GM12875 (cell line): ENCODE measurements at regions not wholly inside any gene's neighbourhood (a gene's known extent, or its start where the extent isn't known, plus 50 kb on each side); places are given as distances from the start of the nearest gene placed in this dataset.

Experiments used
- H3K4me3 ChIP-seq: one replicate; pipeline ENCODE4 v1.5.1; 2011; ENCODE audit warnings: low read depth, low read length, control low read depth
- TF ChIP-seq, protein P1 (sequence below): IDR thresholded peaks from 2 replicates; pipeline ENCODE4 v1.5.1; 2011; ENCODE audit warnings: low read depth, mild to moderate bottlenecking, control low read depth, inconsistent platforms, low read length, moderate library complexity, borderline replicate concordance; ENCODE audit not compliant: insufficient read depth

DNA sequence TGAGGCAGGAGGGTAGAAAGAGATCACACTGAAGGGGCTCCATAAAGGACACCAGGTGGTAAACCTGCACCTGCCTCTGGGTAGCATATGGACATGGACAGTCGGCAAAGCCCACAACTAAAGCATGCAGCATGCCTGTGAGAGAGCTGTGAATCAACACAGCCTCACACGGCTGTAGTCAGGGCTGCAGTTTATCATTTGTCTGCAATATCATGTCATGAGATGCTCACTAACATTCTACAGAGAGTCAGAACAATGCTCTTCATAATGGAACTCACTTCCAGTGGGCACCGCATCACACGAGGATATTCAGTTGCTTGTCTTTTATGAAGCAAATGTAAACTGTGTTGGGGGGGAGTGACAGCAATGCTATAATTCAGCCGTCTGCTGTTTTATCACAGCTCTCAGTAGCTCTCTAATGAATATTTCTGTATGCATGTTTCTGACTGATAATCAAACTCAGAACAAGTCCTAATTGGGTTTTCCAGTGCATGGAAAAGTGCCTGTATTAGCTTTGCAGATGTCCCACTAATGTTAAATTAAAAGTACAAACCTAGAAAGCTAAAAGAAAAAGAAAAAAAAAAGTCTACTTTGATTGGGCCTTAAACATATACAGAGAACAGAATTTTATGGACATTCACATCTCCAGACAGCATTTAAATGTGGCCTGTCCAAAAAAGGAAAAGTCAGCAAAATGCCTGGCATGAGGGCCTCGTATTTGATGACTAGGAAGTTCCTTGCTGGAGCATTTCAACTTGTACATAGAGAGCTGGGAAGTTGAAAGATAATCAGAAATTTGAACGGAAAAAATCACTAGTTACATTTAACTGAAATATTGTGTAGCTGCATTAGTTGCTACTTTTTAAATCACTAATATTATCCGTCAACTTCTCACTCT, 406.1 kb upstream of the SOX11 start:
- no peak overlapping the region for H3K4me3 ChIP-seq
- TF ChIP-seq, protein P1, sequence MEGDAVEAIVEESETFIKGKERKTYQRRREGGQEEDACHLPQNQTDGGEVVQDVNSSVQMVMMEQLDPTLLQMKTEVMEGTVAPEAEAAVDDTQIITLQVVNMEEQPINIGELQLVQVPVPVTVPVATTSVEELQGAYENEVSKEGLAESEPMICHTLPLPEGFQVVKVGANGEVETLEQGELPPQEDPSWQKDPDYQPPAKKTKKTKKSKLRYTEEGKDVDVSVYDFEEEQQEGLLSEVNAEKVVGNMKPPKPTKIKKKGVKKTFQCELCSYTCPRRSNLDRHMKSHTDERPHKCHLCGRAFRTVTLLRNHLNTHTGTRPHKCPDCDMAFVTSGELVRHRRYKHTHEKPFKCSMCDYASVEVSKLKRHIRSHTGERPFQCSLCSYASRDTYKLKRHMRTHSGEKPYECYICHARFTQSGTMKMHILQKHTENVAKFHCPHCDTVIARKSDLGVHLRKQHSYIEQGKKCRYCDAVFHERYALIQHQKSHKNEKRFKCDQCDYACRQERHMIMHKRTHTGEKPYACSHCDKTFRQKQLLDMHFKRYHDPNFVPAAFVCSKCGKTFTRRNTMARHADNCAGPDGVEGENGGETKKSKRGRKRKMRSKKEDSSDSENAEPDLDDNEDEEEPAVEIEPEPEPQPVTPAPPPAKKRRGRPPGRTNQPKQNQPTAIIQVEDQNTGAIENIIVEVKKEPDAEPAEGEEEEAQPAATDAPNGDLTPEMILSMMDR = no peak

DNA sequence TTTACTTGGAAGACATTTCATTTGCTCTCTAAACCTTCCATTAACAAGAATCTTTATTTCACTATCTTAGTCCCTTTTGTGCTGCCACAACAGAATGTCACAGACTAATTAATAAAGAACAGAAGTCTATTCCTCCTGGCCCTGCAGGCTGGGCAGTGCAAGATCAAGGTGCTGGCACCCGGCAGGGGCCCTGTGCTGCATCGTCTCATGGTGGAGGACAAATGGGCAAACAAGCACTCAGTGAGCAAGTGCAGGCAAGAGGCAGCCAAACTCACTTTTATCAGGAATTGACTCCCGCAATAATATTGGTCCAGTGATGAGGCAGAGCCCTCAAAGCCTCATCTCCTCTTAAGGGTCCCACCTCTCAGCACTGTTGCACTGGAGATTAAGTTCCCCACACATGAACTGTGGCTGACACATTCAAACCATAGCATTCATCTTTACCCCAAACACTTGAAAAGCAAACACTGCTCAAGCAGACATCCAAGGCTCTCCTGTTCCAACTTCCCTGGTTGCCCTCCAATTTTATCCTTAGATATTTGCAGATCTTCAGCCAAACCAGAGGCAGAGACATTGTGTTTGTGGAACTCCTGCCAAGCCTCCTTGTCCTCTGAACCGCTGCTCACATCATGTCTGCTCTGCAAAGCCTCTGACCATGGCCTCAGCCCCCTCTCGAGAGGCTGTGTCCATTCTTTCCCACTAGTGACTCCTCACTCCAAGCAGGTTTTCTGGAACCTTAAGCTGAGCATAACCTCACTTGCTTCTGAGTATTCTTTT, 404.4 kb upstream of the SOX11 start:
- TF ChIP-seq, protein P1 = no peak

DNA sequence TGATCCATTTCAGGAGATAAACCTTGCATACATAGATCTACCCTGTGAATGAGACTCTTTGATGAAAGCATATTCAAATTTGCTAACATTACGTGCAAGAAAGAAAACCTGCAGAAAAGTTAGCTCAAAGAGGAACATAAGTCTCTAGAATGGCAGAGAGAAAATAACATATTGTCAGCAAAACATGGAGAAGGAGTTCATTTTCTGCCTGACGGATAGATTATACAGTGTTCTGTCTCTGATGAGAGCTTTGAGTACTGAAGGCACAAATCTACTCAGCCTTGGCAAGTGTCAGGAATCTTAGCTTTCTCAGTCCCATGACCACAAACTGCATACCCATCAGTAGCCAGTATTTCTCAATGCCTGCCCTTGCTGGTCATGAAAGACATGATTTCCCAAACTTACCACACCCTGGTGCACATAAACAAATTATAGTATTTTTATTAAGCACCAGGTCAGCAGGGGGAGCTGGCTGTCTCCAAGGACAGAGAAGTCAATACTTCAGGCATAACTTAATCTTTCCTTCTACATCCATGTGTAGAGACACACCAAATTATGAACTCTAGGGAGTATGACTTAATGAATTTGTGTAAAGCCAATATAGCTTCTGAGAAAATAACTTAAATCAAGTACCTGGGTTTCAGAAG, 401.2 kb upstream of the SOX11 start:
- TF ChIP-seq, protein P1 = no peak

More for the DNA sequence above, 404.4 kb upstream of the SOX11 start:
- no peak overlapping the region for H3K4me3 ChIP-seq

DNA sequence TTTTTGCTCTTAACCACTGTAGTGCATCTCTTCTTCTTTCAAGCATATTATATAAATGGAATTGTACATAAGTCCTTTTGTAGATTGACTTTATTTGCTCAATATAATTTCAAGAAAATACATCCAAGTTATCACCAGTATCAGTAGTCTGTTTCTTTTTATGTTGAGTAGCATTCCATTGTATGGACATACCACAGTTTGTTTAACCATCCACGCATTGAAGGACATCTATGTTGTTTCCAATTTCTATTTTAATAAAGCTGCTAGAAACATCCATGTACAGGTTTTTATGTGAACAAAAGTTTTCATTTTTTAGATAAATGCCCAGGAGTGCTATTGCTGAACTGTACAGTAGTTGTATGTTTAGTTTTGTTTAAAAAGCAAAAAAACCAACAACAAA, 387.5 kb upstream of the SOX11 start:
- TF ChIP-seq, protein P1 = no peak
- no peak overlapping the region for H3K4me3 ChIP-seq

More for the DNA sequence above, 401.2 kb upstream of the SOX11 start:
- no peak overlapping the region for H3K4me3 ChIP-seq

DNA sequence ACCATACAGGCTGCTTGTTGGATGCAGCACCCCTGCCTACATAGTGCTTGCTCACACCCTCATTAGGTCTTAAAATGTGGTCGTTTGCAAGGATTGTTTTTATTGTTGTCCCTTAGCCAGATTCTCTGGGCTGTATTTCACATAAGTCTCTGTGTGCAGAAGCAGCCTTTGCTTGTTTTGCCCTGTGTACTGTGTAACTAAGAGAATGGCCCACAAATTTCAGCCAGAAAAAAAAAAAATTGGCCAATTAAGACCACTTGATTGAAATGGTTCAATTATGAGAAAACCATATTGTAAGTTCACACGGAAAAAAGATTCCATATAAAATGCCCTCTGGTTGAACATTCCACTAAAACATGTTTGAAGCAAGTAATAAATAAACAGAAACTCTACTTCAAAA, 377.1 kb upstream of the SOX11 start:
- TF ChIP-seq, protein P1 = no peak

DNA sequence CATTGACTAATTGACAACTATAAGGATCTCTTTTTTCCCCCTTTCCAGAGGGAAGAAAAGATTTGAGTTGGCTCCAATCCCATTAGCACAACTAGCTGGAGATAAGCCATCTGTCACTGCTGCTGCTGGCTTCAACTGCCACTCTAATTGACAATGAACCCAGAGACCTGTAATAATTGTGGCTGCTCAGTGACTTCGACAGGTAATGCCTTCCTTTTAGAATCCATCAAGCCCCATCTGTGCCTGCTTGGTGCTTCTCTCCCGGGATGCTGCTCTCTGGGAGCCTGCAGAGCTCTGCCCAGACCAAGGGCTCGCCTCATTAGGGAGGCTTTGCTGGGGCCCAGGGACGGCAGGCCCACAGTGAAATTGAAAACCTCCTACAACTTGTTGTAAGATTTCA, 376.7 kb upstream of the SOX11 start:
- H3K4me3 ChIP-seq = no peak overlapping the region
- TF ChIP-seq, protein P1 = no peak

More for the DNA sequence above, 377.1 kb upstream of the SOX11 start:
- no peak overlapping the region for H3K4me3 ChIP-seq
